ENCODE measurements at regions not wholly inside any gene's neighbourhood (a gene's known extent, or its start where the extent isn't known, plus 50 kb on each side); places are given as distances from the start of the nearest gene placed in this dataset.

- H3K27ac Mint-ChIP-seq (ENCODE audit: unreplicated experiment) = no peak overlapping the region
- DNase-seq = peak; percentile 40
- H3K4me3 Mint-ChIP-seq (ENCODE audit: unreplicated experiment) = no peak overlapping the region
- no peaks in the 10 kb centered on the region for H3K9me3 Mint-ChIP-seq (ENCODE audit: unreplicated experiment)
- H3K27me3 Mint-ChIP-seq (ENCODE audit: unreplicated experiment) = no peaks in the 10 kb centered on the region
- H3K36me3 Mint-ChIP-seq (ENCODE audit: unreplicated experiment) = no peaks in the 10 kb centered on the region
- TF ChIP-seq CTCF (IDR thresholded peaks at IDR 0.05; ENCODE audit: partially characterized antibody, unreplicated experiment) = peak; percentile 30
- H3K4me1 Mint-ChIP-seq (ENCODE audit: low read depth, unreplicated experiment) = peaks cover 10% of the 10 kb centered on the region
Measured at GRCh38 chr3:94525043-94525442, 462.2 kb downstream of the NSUN3 start.

- no peaks in the 10 kb centered on the region for H3K36me3 Mint-ChIP-seq (ENCODE audit: unreplicated experiment)
- H3K4me3 Mint-ChIP-seq (ENCODE audit: unreplicated experiment) = no peak overlapping the region
- H3K27me3 Mint-ChIP-seq (ENCODE audit: unreplicated experiment) = no peaks in the 10 kb centered on the region
- no peak overlapping the region for H3K27ac Mint-ChIP-seq (ENCODE audit: unreplicated experiment)
- H3K4me1 Mint-ChIP-seq (ENCODE audit: low read depth, unreplicated experiment) = peaks cover 5% of the 10 kb centered on the region
- no peak for TF ChIP-seq CTCF (IDR thresholded peaks at IDR 0.05; ENCODE audit: partially characterized antibody, unreplicated experiment)
- DNase-seq = no peak
- H3K9me3 Mint-ChIP-seq (ENCODE audit: unreplicated experiment) = no peaks in the 10 kb centered on the region
Measured at GRCh38 chr3:94529816-94530215, 467.0 kb downstream of the NSUN3 start.

- no peaks in the 10 kb centered on the region for H3K36me3 Mint-ChIP-seq (ENCODE audit: unreplicated experiment)
- no peak for TF ChIP-seq CTCF (IDR thresholded peaks at IDR 0.05; ENCODE audit: partially characterized antibody, unreplicated experiment)
- H3K9me3 Mint-ChIP-seq (ENCODE audit: unreplicated experiment) = no peaks in the 10 kb centered on the region
- no peaks in the 10 kb centered on the region for H3K4me1 Mint-ChIP-seq (ENCODE audit: low read depth, unreplicated experiment)
- no peak for DNase-seq
- no peak overlapping the region for H3K27ac Mint-ChIP-seq (ENCODE audit: unreplicated experiment)
- no peaks in the 10 kb centered on the region for H3K27me3 Mint-ChIP-seq (ENCODE audit: unreplicated experiment)
- H3K4me3 Mint-ChIP-seq (ENCODE audit: unreplicated experiment) = no peak overlapping the region
Measured at GRCh38 chr3:94532951-94533350, 470.1 kb downstream of the NSUN3 start.

- Mint-ChIP-seq H3K4me3 (ENCODE audit: unreplicated experiment) (no peak overlapping the region), H3K27me3 (ENCODE audit: unreplicated experiment) (no peaks in the 10 kb centered on the region), H3K27ac (ENCODE audit: unreplicated experiment) (no peak overlapping the region), H3K4me1 (ENCODE audit: low read depth, unreplicated experiment) (no peaks in the 10 kb centered on the region), H3K9me3 (ENCODE audit: unreplicated experiment) (no peaks in the 10 kb centered on the region), H3K36me3 (ENCODE audit: unreplicated experiment) (no peaks in the 10 kb centered on the region)
- TF ChIP-seq CTCF (IDR thresholded peaks at IDR 0.05; ENCODE audit: partially characterized antibody, unreplicated experiment) = no peak
- no peak for DNase-seq
Measured at GRCh38 chr3:94539937-94540336, 477.1 kb downstream of the NSUN3 start.

GRCh38 chr3:94543161-94543560, 480.3 kb downstream of the NSUN3 start:
- Mint-ChIP-seq H3K4me3 (ENCODE audit: unreplicated experiment) (no peak overlapping the region), H3K9me3 (ENCODE audit: unreplicated experiment) (no peaks in the 10 kb centered on the region), H3K27me3 (ENCODE audit: unreplicated experiment) (no peaks in the 10 kb centered on the region), H3K4me1 (ENCODE audit: low read depth, unreplicated experiment) (no peaks in the 10 kb centered on the region), H3K27ac (ENCODE audit: unreplicated experiment) (no peak overlapping the region), H3K36me3 (ENCODE audit: unreplicated experiment) (no peaks in the 10 kb centered on the region)
- TF ChIP-seq CTCF (IDR thresholded peaks at IDR 0.05; ENCODE audit: partially characterized antibody, unreplicated experiment) = no peak
- no peak for DNase-seq

Data from glutamatergic neuron (in vitro differentiated cells).